Stomach (tissue), 4 donors: ENCODE measurements at regions not wholly inside any gene's neighbourhood (a gene's known extent, or its start where the extent isn't known, plus 50 kb on each side); places are given as distances from the start of the nearest gene placed in this dataset.

Experiments
- EP300 ChIP-seq: sonication (generic); formaldehyde crosslinking; IDR thresholded peaks from one replicate; pipeline ENCODE4 v1.6.1; 2017; ENCODE audit warnings: antibody characterized with exemption
- POLR2A ChIP-seq, 4 donors: fragments of 450-650 bp; IDR thresholded peaks; one replicate each; pipeline ENCODE4 v1.6.1; 2016; ENCODE audit warnings: antibody characterized with exemption in 4 of 4, control low read depth in 2 of 4, mild to moderate bottlenecking in 1 of 4, moderate library complexity in 1 of 4
- POLR2AphosphoS5 ChIP-seq, 3 donors: sonication (generic); formaldehyde crosslinking; IDR thresholded peaks; one replicate each; pipeline ENCODE4 v1.6.1; 2016; ENCODE audit warnings: antibody characterized with exemption in 3 of 3
- TF ChIP-seq, protein P1 (sequence below), 7 experiments: fragments of 450-650 bp in 4 of 7; fragments of 200-600 bp in 3 of 7; sonication (generic) in 3 of 7; IDR thresholded peaks; one replicate each; pipeline ENCODE4 v1.5.1; 2016 to 2019; ENCODE audit warnings: antibody characterized with exemption in 7 of 7, control low read depth in 2 of 7, mild to moderate bottlenecking in 1 of 7

DNA sequence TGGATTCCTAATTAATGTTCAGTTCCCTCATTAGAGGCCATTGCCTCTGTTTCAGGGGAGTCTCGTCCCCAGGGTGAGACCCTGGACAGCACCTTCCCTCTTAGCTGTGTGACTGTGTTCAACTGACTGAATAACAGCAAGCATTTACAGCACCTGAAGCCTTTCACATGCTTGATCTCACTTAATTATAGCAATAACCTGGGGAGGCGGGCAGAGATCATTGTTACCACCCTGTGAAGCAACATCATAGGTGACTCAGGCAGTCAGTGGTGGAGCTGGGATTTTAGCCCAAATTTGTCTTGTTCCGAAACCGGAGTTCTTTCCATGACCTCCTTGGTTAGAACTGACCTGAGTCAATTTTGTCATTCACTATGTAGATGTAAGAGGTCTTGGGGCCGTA lies 105.2 kb upstream of the RAD23B start:
- TF ChIP-seq, protein P1, sequence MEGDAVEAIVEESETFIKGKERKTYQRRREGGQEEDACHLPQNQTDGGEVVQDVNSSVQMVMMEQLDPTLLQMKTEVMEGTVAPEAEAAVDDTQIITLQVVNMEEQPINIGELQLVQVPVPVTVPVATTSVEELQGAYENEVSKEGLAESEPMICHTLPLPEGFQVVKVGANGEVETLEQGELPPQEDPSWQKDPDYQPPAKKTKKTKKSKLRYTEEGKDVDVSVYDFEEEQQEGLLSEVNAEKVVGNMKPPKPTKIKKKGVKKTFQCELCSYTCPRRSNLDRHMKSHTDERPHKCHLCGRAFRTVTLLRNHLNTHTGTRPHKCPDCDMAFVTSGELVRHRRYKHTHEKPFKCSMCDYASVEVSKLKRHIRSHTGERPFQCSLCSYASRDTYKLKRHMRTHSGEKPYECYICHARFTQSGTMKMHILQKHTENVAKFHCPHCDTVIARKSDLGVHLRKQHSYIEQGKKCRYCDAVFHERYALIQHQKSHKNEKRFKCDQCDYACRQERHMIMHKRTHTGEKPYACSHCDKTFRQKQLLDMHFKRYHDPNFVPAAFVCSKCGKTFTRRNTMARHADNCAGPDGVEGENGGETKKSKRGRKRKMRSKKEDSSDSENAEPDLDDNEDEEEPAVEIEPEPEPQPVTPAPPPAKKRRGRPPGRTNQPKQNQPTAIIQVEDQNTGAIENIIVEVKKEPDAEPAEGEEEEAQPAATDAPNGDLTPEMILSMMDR (IDR thresholded peaks at IDR 0.05), result no peak
- TF ChIP-seq EP300 (no peak), POLR2A (IDR thresholded peaks at IDR 0.05) (no peak), POLR2AphosphoS5 (IDR thresholded peaks at IDR 0.05) (no peak)
